ENCODE measurements at regions not wholly inside any gene's neighbourhood (a gene's known extent, or its start where the extent isn't known, plus 50 kb on each side); places are given as distances from the start of the nearest gene placed in this dataset.

DNA sequence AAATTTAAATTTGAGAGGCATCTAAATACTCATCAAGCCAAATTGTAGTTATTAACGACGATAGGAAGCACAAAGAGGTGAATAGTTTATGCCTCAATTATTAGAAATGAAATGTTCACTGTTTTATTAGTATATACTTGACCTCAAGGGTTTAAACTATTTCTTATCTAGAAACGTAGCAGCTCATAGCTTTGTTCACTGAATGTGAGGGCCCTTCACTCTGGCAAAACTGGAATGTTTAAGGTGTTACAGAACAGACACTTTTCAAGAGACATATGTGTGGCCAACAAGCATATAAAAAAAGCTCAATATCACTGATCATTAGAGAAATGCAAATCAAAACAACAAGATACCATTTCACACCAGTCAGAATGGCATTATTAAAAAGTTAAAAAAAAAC, 151.2 kb upstream of the KCNN2 start:
- Histone ChIP-seq H3K9me3 (no peaks in the 10 kb centered on the region), H3K4me1 (no peaks in the 10 kb centered on the region), H3K27me3 (no peaks in the 10 kb centered on the region), H3K27ac (no peak overlapping the region), H3K36me3 (ENCODE audit: low read depth, missing control alignments) (no peaks in the 10 kb centered on the region), H3K4me3 (no peak overlapping the region)
- 63 to 68% methylated on average over 3 of the region's 3 CpGs for WGBS, 2 donors
- TF ChIP-seq, protein P1, sequence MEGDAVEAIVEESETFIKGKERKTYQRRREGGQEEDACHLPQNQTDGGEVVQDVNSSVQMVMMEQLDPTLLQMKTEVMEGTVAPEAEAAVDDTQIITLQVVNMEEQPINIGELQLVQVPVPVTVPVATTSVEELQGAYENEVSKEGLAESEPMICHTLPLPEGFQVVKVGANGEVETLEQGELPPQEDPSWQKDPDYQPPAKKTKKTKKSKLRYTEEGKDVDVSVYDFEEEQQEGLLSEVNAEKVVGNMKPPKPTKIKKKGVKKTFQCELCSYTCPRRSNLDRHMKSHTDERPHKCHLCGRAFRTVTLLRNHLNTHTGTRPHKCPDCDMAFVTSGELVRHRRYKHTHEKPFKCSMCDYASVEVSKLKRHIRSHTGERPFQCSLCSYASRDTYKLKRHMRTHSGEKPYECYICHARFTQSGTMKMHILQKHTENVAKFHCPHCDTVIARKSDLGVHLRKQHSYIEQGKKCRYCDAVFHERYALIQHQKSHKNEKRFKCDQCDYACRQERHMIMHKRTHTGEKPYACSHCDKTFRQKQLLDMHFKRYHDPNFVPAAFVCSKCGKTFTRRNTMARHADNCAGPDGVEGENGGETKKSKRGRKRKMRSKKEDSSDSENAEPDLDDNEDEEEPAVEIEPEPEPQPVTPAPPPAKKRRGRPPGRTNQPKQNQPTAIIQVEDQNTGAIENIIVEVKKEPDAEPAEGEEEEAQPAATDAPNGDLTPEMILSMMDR (IDR thresholded peaks at IDR 0.05), result no peak
- TF ChIP-seq POLR2A (IDR thresholded peaks at IDR 0.05), result no peak
- intact Hi-C loops (cut with DNase I; ENCODE audit: low total_unique reads), result no loop called here
- no peak for DNase-seq

DNA sequence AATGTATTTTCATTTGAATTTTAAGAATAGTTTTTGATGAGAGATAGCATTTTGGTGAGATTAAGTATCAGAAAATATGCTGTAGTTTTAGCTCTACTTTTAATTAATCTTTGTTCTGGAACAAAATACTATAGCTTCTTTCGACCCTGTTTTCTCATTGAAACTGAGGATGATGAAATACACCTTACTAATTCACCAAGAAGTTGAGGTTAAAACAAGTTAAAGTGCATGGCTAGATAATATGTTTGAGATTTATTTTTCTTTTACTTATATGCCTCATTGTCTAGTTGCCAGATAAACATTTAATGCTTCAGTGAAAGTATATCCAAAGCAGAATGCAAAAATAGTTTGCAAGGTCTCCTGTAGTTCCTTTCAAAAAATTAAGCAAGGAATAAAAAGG, 140.1 kb upstream of the KCNN2 start:
- no peak overlapping the region for H3K27ac ChIP-seq
- H3K4me1 ChIP-seq, result no peaks in the 10 kb centered on the region
- DNase-seq, result no peak
- H3K4me3 ChIP-seq, result no peak overlapping the region
- WGBS, 2 donors, result 81 to 86% methylated on average over 1 of the region's 1 CpG
- no peaks in the 10 kb centered on the region for H3K36me3 ChIP-seq (ENCODE audit: low read depth, missing control alignments)
- TF ChIP-seq, protein P1 (IDR thresholded peaks at IDR 0.05), result no peak
- TF ChIP-seq POLR2A (IDR thresholded peaks at IDR 0.05), result no peak
- no peaks in the 10 kb centered on the region for H3K27me3 ChIP-seq
- H3K9me3 ChIP-seq, result no peaks in the 10 kb centered on the region
- intact Hi-C loops (cut with DNase I; ENCODE audit: low total_unique reads), result no loop called here

DNA sequence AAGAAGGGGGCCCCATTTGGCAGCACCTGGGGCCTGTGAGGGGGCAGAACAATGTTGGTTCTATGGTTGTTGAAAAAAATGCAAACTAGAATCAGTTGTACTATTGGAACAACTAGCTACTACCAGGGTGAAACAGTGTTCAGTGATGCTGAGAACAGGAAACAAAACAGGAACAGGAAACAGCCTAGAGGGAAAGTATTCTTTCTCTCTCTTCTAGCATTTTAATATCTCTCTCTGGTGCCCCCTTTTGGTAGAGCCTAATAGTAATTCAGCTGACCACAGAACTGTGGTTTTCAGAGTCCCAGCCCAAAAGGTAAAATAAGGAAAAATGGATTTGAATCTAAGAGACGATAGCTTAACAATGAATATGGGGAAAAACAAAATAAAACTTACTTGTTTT, 138.0 kb upstream of the KCNN2 start:
- no peak for DNase-seq
- TF ChIP-seq, protein P1 (IDR thresholded peaks at IDR 0.05), result peak in 1 of 3 experiments; percentile 29
- TF ChIP-seq POLR2A (IDR thresholded peaks at IDR 0.05), result no peak
- Histone ChIP-seq H3K4me1 (no peaks in the 10 kb centered on the region), H3K9me3 (no peaks in the 10 kb centered on the region), H3K27ac (no peak overlapping the region), H3K36me3 (ENCODE audit: low read depth, missing control alignments) (no peaks in the 10 kb centered on the region), H3K27me3 (no peaks in the 10 kb centered on the region), H3K4me3 (no peak overlapping the region)
- intact Hi-C loops (cut with DNase I; ENCODE audit: low total_unique reads), result no loop called here
- 87 to 90% methylated on average over 1 of the region's 1 CpG for WGBS, 2 donors

DNA sequence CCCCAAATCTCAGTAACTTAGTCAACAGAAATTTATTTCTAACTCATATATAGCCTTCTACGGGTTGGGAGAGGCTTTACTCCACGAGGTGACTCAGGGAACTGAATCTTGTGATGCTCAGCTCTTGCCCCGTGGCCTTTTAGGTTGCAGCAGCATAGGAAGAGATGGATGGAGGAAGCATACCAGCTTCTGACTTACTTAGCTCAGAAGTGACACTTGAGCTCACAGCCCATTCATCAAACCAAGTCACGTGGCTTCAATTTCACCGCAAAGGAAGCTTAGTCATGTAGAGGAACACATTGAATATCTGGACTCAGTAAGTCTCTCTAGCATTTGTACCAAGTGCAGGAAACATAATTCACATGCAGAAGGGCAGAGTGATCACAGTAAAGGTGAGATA, 124.1 kb upstream of the KCNN2 start:
- WGBS, 2 donors, result 80 to 81% methylated on average over 5 of the region's 5 CpGs
- H3K4me3 ChIP-seq, result no peak overlapping the region
- H3K4me1 ChIP-seq, result no peaks in the 10 kb centered on the region
- H3K36me3 ChIP-seq (ENCODE audit: low read depth, missing control alignments), result no peaks in the 10 kb centered on the region
- no peak overlapping the region for H3K27ac ChIP-seq
- DNase-seq, result no peak
- intact Hi-C loops (cut with DNase I; ENCODE audit: low total_unique reads), result no loop called here
- no peak for TF ChIP-seq POLR2A (IDR thresholded peaks at IDR 0.05)
- TF ChIP-seq, protein P1 (IDR thresholded peaks at IDR 0.05), result no peak
- H3K27me3 ChIP-seq, result no peaks in the 10 kb centered on the region
- no peaks in the 10 kb centered on the region for H3K9me3 ChIP-seq

DNA sequence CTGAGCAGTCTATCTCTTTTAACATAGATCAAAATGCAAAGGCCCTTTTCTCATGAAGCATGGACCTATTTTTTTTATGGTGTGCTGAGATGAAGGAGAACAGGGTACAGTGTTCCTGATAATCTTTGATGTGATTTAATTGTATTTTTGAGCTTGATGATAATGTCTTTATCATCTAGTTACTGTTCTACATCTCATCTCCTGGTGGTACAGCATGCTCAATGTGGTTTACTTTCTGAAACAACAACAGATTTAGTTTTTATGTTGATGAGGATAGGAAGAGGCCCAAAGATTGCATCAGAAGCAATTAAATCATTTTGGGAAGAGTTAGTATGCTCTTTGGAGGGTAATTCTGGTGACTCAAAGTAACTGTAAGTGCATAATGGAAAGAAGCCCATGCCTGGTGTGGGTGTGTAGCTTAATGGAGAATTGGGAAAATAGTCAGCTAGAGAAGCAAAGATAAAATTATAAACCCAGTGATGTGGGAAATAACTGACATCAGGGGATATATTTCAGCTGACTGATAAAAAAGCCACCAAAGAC, 123.0 kb upstream of the KCNN2 start:
- Histone ChIP-seq H3K4me1 (no peaks in the 10 kb centered on the region), H3K27me3 (no peaks in the 10 kb centered on the region), H3K36me3 (ENCODE audit: low read depth, missing control alignments) (no peaks in the 10 kb centered on the region), H3K9me3 (no peaks in the 10 kb centered on the region), H3K4me3 (no peak overlapping the region), H3K27ac (no peak overlapping the region)
- DNase-seq, result no peak
- intact Hi-C loops (cut with DNase I; ENCODE audit: low total_unique reads), result no loop called here
- TF ChIP-seq POLR2A (IDR thresholded peaks at IDR 0.05), result no peak
- TF ChIP-seq, protein P1 (IDR thresholded peaks at IDR 0.05), result no peak
